ENCODE measurements at regions not wholly inside any gene's neighbourhood (a gene's known extent, or its start where the extent isn't known, plus 50 kb on each side); places are given as distances from the start of the nearest gene placed in this dataset.

GRCh38 chr7:39890411-39890810 lies 59.6 kb upstream of the CDK13 start (continued):
- no peak for TF ChIP-seq ZNF3 (CRISPR knock-in tag; IDR thresholded peaks at IDR 0.05)
- TF ChIP-seq SMARCA5 (IDR thresholded peaks at IDR 0.05): no peak
- no peak for TF ChIP-seq E2F5 (CRISPR knock-in tag; IDR thresholded peaks at IDR 0.05)
- TF ChIP-seq ZNF431 (CRISPR knock-in tag; IDR thresholded peaks at IDR 0.05): no peak

GRCh38 chr7:39891894-39892293 lies 58.2 kb upstream of the CDK13 start:
- H2AFZ ChIP-seq (ENCODE audit: low read depth, low read length): no peak overlapping the region
- no peaks in the 10 kb centered on the region for H3K36me3 ChIP-seq (ENCODE audit: control insufficient read depth, insufficient read depth, low read length)
- H3K9ac ChIP-seq (ENCODE audit: insufficient read depth in 1 of 2, low read depth in 2 of 2, low read length in 2 of 2): no peak overlapping the region
- ATAC-seq (no peak), FAIRE-seq (no peak), DNase-seq (ENCODE audit: extremely low read depth in 1 of 4, low spot score in 3 of 4) (no peak)
- intact Hi-C loops (cut with micrococcal nuclease): no loop called here
- H3K4me3 ChIP-seq: no peak overlapping the region
- POLR2A ChIA-PET: interaction anchor here (0.6 to 0.8 kb wide), 2 partner anchors 24 to 62 kb away, joined by 3 read pairs; no protein-coding TSS in a partner anchor
- TF ChIP-seq MYC (IDR thresholded peaks at IDR 0.05; ENCODE audit: low read depth, low read length) (no peak), MYC (CRISPR knock-in tag; IDR thresholded peaks at IDR 0.05; ENCODE audit: borderline replicate concordance, low read depth) (no peak), NR4A1 (CRISPR knock-in tag; IDR thresholded peaks at IDR 0.05) (no peak), NR4A1 (tag; IDR thresholded peaks at IDR 0.05) (no peak)
- no peaks in the 10 kb centered on the region for H3K9me3 ChIP-seq (replicated peaks; ENCODE audit: control insufficient read depth, insufficient read depth, low read depth, low read length)
- H3K27ac ChIP-seq (ENCODE audit: extremely low read depth, low read depth, low read length): no peak overlapping the region
- WGBS (ENCODE audit: insufficient coverage, low coverage, missing lambda C conversion rate): 0% methylated on average over 1 of the region's 1 CpG
- peaks cover 0 to 24% of the 10 kb centered on the region in 2 experiments; a peak in 3 of 5 replicates for H3K27me3 ChIP-seq (ENCODE audit: control insufficient read depth in 2 of 2, insufficient read depth in 2 of 2, low read length in 2 of 2)
- no TSS peak for BruUV-seq (replicated peaks)
- H4K20me1 ChIP-seq (replicated peaks; ENCODE audit: control insufficient read depth, insufficient read depth, low read length): no peaks in the 10 kb centered on the region
- no peaks in the 10 kb centered on the region for H3K79me2 ChIP-seq (ENCODE audit: control insufficient read depth, insufficient read depth, low read length)
- no peaks in the 10 kb centered on the region for H3K9me1 ChIP-seq (ENCODE audit: control insufficient read depth, insufficient read depth, low read length)
- CTCF ChIA-PET (ENCODE audit: low intra/inter-chr PET ratio): no interaction called here
- H3K4me1 ChIP-seq (replicated peaks in 1 of 2; ENCODE audit: control insufficient read depth in 2 of 2, insufficient read depth in 2 of 2, low read length in 2 of 2): no peaks in the 10 kb centered on the region
- in situ Hi-C loops (cut with MboI): no loop called here
- H3K4me2 ChIP-seq (ENCODE audit: insufficient read depth, low read length): no peak overlapping the region

Measured in K562 (cell line).